VCaP (cell line): ENCODE measurements at regions not wholly inside any gene's neighbourhood (a gene's known extent, or its start where the extent isn't known, plus 50 kb on each side); places are given as distances from the start of the nearest gene placed in this dataset.

Experiments
- H3K27ac ChIP-seq: fragments of 450-650 bp; 2 replicates; pipeline ENCODE4 v1.5.1; 2017
- TF ChIP-seq, protein P1 (sequence below): fragments of 450-650 bp; conservative IDR thresholded peaks from 2 replicates; pipeline ENCODE4 v1.5.1; 2017; ENCODE audit warnings: mild to moderate bottlenecking, moderate library complexity

DNA sequence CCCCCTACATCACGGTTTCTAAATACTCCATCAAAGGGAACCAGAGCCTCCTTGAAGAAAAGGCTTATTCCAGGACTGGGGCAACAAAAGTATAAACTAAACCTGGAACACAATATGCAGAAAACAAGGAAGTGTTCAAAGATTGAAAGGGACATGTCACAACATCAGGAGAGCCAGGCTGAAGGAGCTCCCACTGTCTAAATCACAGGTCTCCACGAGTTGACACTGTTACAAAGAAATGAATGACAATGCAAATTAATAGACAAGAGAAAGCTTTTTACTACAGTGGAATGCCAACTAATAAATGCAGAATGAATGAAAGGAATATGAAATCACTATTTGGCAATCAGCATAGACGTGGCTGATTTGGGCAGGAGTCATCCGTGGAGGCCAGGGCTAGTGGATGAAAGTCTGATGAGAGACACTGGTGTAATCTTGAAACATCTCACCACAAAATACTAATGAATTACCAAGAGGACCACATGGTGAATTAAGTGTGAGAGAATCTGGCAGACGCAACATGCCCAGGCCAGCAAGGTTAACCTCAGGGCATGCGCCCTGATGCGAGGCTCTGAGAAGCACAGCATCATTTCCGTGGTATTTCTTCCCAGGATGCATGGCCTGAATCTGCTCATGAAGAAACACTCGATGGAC lies 123.8 kb upstream of the TJP1 start:
- TF ChIP-seq, protein P1, sequence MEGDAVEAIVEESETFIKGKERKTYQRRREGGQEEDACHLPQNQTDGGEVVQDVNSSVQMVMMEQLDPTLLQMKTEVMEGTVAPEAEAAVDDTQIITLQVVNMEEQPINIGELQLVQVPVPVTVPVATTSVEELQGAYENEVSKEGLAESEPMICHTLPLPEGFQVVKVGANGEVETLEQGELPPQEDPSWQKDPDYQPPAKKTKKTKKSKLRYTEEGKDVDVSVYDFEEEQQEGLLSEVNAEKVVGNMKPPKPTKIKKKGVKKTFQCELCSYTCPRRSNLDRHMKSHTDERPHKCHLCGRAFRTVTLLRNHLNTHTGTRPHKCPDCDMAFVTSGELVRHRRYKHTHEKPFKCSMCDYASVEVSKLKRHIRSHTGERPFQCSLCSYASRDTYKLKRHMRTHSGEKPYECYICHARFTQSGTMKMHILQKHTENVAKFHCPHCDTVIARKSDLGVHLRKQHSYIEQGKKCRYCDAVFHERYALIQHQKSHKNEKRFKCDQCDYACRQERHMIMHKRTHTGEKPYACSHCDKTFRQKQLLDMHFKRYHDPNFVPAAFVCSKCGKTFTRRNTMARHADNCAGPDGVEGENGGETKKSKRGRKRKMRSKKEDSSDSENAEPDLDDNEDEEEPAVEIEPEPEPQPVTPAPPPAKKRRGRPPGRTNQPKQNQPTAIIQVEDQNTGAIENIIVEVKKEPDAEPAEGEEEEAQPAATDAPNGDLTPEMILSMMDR: no peak
- no peak overlapping the region for H3K27ac ChIP-seq

DNA sequence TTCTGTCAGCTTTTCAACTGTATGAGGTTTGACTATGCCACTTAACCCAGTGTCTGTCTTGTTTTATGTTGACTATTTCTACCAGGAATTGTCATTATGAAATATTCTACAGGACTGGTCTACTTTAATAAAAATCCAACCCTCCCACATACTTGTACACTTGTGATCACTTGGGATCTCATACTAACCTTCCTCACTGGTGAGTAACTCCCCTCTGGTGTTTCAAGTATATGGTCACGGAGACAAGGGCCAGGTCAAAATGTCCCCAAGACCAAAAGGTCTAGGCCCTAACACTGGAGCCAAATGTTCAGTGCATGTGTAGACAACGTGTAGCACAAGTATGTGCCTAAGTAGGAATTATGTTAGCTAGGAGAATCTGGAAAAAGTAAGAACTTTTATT lies 122.7 kb upstream of the TJP1 start:
- H3K27ac ChIP-seq: no peak overlapping the region
- TF ChIP-seq, protein P1: no peak

DNA sequence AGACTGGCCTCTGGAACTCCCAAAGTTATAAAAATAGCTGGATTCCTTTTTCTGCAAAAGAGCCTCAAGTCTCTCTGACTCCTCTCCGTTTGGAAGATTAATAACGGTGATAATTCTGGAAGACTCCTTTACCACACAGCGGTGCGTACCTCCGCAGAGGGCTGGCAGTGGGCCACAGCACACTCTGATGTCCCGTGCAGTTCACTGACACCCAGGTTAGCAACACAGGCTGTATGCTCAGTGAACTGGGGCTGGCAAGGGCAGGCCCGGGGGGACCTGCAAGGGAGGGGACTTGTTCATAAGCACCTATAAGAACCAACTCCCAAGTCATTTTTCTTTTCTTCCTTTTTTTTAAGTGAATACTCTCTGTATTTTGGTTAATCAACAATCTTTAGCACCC lies 120.3 kb upstream of the TJP1 start:
- TF ChIP-seq, protein P1: 0 out of 2 replicates have a peak, but pooled peaks have one; percentile 11
- H3K27ac ChIP-seq: peak overlapping the region; percentile 45

DNA sequence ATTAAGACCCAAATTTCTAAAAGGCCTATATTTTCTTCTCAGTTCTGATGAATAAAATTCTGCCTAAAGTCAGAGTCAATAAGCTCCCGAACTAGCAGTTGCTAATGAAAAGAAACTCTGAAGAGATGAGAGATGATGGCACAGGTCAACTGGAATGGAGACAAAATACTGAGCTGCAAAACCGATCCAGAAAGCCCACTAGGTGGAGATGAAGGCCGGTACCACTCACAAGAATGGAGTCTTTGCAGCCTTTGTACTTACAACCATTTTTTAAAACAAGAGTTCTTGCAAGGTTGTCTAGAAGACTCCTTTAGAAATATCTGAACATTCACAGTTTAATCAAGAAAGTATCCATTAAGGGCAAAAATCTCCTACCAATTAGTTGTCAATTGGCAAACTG lies 119.9 kb upstream of the TJP1 start:
- TF ChIP-seq, protein P1: peak; percentile 51
- peak overlapping the region; percentile 45 for H3K27ac ChIP-seq

DNA sequence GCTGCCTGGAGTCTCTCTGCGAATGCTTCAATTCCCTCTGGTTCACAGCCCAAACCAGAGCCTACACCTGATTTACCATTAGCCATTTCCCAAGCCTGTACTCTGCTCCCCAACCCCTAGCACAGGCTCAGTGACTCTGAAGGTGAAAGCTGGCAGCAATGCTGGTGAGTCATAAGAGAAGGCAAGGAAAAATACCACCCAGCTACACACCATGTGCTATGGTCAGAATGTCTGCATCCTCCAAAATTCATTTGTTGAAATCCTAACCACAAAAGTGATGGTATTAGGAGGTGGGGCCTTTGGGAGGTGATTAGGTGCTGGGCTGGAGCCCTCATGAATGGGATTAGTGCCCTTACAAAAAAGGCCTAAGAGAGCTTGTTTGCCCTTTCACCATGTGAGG lies 117.1 kb upstream of the TJP1 start:
- H3K27ac ChIP-seq: no peak overlapping the region
- TF ChIP-seq, protein P1: no peak

DNA sequence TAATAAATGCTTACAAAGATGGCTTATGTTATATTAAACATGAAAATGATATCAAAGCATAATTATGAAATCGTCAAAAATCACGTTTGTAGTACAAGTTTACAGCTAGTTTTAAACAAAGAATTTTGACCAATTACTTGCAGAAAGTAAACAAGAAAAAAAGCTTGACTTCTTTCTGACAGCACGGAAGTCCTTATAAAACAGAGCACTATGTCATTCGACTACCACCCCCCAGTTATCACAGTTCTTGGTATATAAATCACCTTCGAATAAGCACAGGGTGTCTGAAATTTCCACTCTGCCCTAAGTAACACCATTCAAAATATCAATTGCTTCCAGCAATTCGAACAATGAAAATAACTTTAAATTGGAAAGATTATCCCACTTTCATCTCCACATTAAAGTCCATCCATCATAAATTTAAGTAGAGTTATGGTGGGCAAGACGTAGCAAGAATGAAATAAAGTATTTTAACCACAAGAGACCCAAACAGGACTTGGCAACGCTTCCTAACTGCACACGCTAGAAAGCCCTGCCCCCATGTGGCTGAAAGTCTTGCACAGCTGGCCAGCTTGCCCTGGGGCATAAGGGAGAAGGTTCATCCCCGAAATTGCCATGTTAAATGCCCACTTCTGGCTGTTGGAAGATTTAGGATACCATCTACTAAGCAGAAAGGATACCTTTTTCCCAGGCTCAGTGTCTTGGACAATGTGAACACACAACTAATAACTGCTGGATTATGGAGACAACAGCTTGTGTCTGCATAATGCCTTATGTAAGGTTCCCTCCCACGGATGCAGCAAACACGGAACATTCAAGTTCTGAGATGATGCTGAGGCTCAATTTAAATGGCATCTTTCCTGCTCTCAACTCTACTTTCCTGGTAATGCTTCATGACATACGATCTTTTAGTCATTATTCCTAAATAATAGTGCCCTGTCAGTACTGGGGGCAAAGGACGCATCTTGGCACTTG lies 116.4 kb upstream of the TJP1 start:
- H3K27ac ChIP-seq: no peak overlapping the region
- TF ChIP-seq, protein P1: peak; percentile 7; the same call in 1 of the 2 replicates

DNA sequence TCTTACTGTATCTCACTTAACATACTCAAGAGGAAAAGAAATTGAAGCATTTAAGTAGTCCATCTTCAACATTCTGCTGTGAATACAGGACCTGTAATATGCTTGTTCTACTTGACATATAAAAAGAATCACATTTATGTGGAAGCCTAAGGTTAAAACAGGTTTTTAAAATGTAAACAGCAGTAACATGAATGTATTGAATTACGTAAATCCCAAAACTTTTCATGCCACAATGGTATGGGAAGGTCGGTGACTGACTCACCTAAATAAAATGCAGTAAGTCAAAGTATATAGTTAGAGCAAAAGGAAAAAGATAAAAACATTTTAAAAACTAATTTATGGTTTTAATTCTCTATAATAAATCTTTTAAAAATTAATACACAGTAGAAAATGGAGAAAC lies 115.7 kb upstream of the TJP1 start:
- TF ChIP-seq, protein P1: no peak
- no peak overlapping the region for H3K27ac ChIP-seq
